NT2/D1 (cell line): ENCODE measurements at regions not wholly inside any gene's neighbourhood (a gene's known extent, or its start where the extent isn't known, plus 50 kb on each side); places are given as distances from the start of the nearest gene placed in this dataset.

Experiments
- DNase-seq: peaks from one replicate; pipeline ENCODE4 v3.0.0-alpha.2; 2011; ENCODE audit warnings: low read depth, low spot score
- H3K27me3 ChIP-seq: 2 replicates; pipeline ENCODE4 v1.6.0; 2011; ENCODE audit warnings: mild to moderate bottlenecking; ENCODE audit not compliant: insufficient read length, insufficient read depth
- H3K36me3 ChIP-seq: 2 replicates; pipeline ENCODE4 v1.6.1; 2011; ENCODE audit warnings: mild to moderate bottlenecking, low read length, mixed read lengths; ENCODE audit not compliant: insufficient read depth, insufficient read length
- H3K4me1 ChIP-seq: 2 replicates; pipeline ENCODE4 v1.5.1; 2011; ENCODE audit not compliant: insufficient read depth, insufficient read length
- H3K4me3 ChIP-seq: 2 replicates; pipeline ENCODE4 v1.5.1; 2011; ENCODE audit warnings: low read depth; ENCODE audit not compliant: insufficient read length
- H3K9ac ChIP-seq: 2 replicates; pipeline ENCODE4 v1.6.0; 2011; ENCODE audit warnings: low read depth; ENCODE audit not compliant: insufficient read length
- H3K9me3 ChIP-seq: 2 replicates; pipeline ENCODE4 v1.5.1; 2011; ENCODE audit warnings: mild to moderate bottlenecking, low read length; ENCODE audit not compliant: insufficient read depth
- SUZ12 ChIP-seq: IDR thresholded peaks from 2 replicates; pipeline ENCODE4 v1.6.1; 2011; ENCODE audit not compliant: insufficient read length, insufficient read depth; ENCODE audit errors: extremely low read depth
- YY1 ChIP-seq: IDR thresholded peaks from 2 replicates; pipeline ENCODE4 v1.6.1; 2011; ENCODE audit not compliant: insufficient read length, insufficient read depth
- ZNF274 ChIP-seq: IDR thresholded peaks from 2 replicates; pipeline ENCODE4 v1.6.1; 2011; ENCODE audit warnings: mild to moderate bottlenecking, low read depth, low read length

DNA sequence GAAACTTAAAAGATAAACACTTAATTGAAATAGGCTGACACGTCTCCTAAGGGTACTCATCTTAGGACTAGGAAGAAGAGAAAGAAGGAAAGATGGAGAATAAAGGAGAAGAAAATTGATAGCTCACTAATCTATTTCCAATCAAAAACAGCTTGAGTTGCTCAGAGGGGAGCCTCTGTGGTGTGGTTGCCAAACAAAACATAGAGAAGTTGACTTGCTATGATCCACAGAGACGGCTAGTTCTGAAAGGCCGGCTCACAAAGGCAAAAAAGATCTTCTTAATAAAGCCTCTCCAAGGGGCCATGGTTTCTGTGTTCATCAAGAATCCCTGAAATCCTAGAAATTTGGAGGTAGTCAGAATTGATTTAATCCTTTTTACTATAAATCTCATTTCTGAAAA, 644.1 kb downstream of the LMO4 start:
- Histone ChIP-seq H3K4me1 (no peaks in the 10 kb centered on the region), H3K4me3 (no peak overlapping the region), H3K9ac (no peak overlapping the region), H3K9me3 (no peaks in the 10 kb centered on the region; the same call in 1 of the 2 replicates), H3K27me3 (no peaks in the 10 kb centered on the region), H3K36me3 (no peaks in the 10 kb centered on the region)
- TF ChIP-seq YY1 (no peak), ZNF274 (no peak), SUZ12 (no peak)
- DNase-seq: no peak

DNA sequence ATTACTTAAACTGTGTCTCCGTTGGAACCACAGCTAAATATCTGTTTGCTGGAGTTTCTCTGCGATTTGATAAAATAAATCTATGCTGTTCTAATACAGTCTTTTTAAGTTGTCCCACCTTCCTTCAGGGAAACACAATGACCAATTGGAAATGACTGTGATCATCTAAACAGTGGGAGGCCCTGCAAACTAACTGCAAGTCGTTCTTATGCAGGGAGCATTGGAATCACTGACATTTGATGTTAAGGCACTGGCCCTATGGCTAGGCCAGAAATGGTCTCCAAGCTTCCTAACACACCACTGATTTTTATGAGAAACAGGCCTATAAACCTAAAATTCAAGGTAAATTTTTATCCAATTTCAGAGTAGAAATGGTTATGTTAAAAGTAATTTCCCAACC, 645.2 kb downstream of the LMO4 start:
- no peak for TF ChIP-seq ZNF274
- TF ChIP-seq YY1: no peak
- TF ChIP-seq SUZ12: no peak
- Histone ChIP-seq H3K4me3 (no peak overlapping the region), H3K27me3 (no peaks in the 10 kb centered on the region), H3K4me1 (no peaks in the 10 kb centered on the region), H3K9ac (no peak overlapping the region), H3K36me3 (no peaks in the 10 kb centered on the region), H3K9me3 (no peaks in the 10 kb centered on the region; the same call in 1 of the 2 replicates)
- DNase-seq: no peak

DNA sequence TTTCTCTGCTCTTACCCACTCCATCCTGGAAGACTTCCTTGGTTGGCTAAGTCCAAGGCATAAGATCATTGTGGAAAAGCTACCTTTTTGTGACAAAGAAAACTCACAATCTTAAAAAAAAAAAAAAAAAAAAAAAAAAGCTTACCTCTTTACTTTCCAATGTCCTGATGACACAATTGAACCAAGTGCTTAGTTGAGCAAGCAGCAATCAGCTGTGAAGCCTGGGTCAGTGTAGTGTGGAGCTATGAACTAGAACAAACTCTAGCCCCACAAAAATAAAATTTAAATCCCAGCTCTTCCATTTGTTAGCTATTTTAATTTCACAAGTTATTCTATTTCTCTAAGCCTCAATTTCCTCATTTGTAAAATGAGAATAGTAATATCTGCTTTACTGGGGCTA, 647.6 kb downstream of the LMO4 start:
- TF ChIP-seq ZNF274: no peak
- no peak for TF ChIP-seq SUZ12
- no peaks in the 10 kb centered on the region for H3K27me3 ChIP-seq
- no peaks in the 10 kb centered on the region; the same call in 1 of the 2 replicates for H3K9me3 ChIP-seq
- no peaks in the 10 kb centered on the region for H3K36me3 ChIP-seq
- no peak for DNase-seq
- H3K9ac ChIP-seq: no peak overlapping the region
- H3K4me3 ChIP-seq: no peak overlapping the region
- H3K4me1 ChIP-seq: no peaks in the 10 kb centered on the region

DNA sequence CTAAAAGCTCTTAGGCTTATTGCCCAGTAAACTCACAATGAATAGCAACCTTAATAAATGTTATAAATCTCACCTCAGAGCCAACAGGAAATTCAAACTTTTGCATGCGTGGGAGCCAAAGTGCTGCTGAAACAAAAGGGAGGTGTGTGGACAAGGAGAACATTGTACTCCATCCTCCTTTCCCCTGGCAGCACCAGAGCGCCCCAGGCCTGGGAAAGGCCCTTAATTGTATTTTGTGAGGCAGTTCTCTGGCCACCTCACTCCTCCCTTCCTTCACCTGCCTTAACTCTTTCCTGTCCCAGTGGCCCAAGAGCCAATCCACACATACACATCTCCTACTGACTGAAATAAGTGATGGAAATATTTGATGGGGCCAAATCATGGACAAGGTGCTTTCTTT, 648.5 kb downstream of the LMO4 start:
- H3K9ac ChIP-seq: no peak overlapping the region
- no peaks in the 10 kb centered on the region for H3K36me3 ChIP-seq
- no peak for TF ChIP-seq YY1
- no peak for TF ChIP-seq SUZ12
- no peak for TF ChIP-seq ZNF274
- H3K4me1 ChIP-seq: no peaks in the 10 kb centered on the region
- H3K9me3 ChIP-seq: no peaks in the 10 kb centered on the region; the same call in 1 of the 2 replicates
- DNase-seq: no peak
- H3K4me3 ChIP-seq: no peak overlapping the region
- no peaks in the 10 kb centered on the region for H3K27me3 ChIP-seq

DNA sequence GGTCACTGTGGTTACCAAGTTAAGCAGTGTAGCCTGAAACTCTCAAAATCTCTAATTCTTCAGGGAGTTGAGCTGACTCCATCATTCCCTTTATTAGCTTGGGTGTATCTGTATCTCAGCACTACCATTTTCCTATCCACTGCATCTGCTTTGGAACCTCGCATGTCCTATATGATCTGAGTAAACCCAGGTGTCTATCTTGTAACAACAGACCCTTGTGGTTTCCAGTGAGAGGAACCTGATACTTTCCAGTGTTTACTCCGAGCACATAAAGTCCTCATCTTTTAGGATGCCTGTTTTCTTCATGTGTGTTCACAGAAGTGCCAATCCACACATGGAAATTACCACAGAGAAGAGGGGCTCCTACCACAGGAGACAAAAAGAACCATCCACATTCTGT, 650.4 kb downstream of the LMO4 start:
- Histone ChIP-seq H3K36me3 (no peaks in the 10 kb centered on the region), H3K9ac (no peak overlapping the region), H3K27me3 (no peaks in the 10 kb centered on the region), H3K9me3 (no peaks in the 10 kb centered on the region; the same call in 1 of the 2 replicates), H3K4me1 (no peaks in the 10 kb centered on the region), H3K4me3 (no peak overlapping the region)
- TF ChIP-seq ZNF274 (no peak), SUZ12 (no peak), YY1 (no peak)
- no peak for DNase-seq

DNA sequence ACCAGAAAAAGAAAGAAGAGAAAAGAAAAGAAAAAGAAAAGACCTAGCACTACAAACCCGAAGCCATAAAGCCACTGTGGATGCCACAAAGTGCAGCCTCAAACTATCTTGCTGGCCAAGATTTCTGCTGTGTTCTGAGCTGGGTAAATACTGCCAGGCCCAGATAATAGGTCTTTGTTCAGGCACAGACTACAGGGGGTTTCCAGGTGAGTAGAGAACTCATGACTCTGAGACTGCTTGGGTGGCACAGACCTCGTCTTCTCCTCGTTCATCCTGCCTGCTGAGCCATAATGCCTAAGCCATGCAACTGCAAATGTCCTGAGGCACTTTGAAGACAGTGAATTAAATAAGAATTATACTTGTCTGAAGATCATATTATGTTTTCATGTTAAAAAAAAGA, 651.8 kb downstream of the LMO4 start:
- H3K9ac ChIP-seq: no peak overlapping the region
- no peaks in the 10 kb centered on the region for H3K4me1 ChIP-seq
- no peaks in the 10 kb centered on the region; the same call in 1 of the 2 replicates for H3K9me3 ChIP-seq
- no peak for DNase-seq
- TF ChIP-seq ZNF274 (no peak), YY1 (no peak), SUZ12 (no peak)
- H3K27me3 ChIP-seq: no peaks in the 10 kb centered on the region
- H3K4me3 ChIP-seq: no peak overlapping the region
- H3K36me3 ChIP-seq: no peaks in the 10 kb centered on the region

DNA sequence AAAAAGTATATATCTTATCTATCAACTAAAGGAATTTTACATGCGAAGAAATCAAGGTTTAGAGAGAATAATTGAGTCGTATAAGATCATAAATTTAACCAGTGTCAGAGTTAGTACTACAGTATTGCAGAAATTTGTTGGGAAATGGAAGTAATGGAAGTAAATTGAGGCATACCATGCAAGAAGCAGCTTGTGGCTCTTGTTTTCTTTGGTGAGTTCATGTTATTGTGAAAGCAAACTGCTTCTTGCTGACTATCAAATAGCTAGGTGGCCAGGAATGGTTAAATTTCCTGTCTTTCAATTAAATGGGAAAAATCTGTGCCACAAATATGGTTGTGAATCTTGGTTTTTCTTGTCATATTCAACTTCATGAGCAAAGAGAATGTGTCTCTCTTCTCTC, 652.7 kb downstream of the LMO4 start:
- TF ChIP-seq YY1 (no peak), ZNF274 (no peak), SUZ12 (no peak)
- DNase-seq: no peak
- Histone ChIP-seq H3K36me3 (no peaks in the 10 kb centered on the region), H3K27me3 (no peaks in the 10 kb centered on the region), H3K4me1 (no peaks in the 10 kb centered on the region), H3K4me3 (no peak overlapping the region), H3K9me3 (no peaks in the 10 kb centered on the region), H3K9ac (no peak overlapping the region)

DNA sequence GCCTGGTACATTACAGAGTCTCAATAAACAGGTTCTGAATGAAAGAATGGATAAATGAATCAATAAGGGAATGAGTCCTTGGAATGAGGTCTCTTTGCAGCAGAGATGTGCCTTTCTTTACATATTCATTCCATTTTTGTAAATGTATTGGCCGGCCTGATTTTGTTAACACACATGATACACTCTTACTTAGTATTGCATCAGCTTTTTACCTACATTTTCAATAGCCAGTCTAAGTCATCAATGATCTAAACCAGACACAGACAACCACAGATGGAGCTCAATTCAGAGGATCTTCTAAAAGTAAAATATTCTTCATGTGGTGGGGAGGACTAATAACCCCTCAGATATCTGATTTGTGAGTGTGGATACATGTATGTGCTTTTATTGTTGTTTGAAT, 653.1 kb downstream of the LMO4 start:
- Histone ChIP-seq H3K4me3 (no peak overlapping the region), H3K27me3 (no peaks in the 10 kb centered on the region), H3K9ac (no peak overlapping the region), H3K4me1 (no peaks in the 10 kb centered on the region), H3K9me3 (no peaks in the 10 kb centered on the region), H3K36me3 (no peaks in the 10 kb centered on the region)
- DNase-seq: no peak
- TF ChIP-seq ZNF274: no peak
- no peak for TF ChIP-seq YY1
- no peak for TF ChIP-seq SUZ12
